ENCODE measurements at regions not wholly inside any gene's neighbourhood (a gene's known extent, or its start where the extent isn't known, plus 50 kb on each side); places are given as distances from the start of the nearest gene placed in this dataset.

GRCh38 chr6:44699851-44700250, 312.3 kb downstream of the CDC5L start (continued):
- TF ChIP-seq ZNF281 (CRISPR knock-in tag; IDR thresholded peaks at IDR 0.05) (no peak), ZNF425 (CRISPR knock-in tag; conservative IDR thresholded peaks at IDR 0.05) (no peak)

GRCh38 chr6:44700422-44700821, 312.9 kb downstream of the CDC5L start:
- no peaks in the 10 kb centered on the region for H3K27me3 Mint-ChIP-seq (ENCODE audit: low read depth)
- ATAC-seq = no peak
- H3K4me1 Mint-ChIP-seq = peaks cover 17% of the 10 kb centered on the region
- ChIA-PET POLR2A (no interaction called here), CTCF (interaction anchor here (2.1 kb wide), 1 partner anchor 32 kb away, joined by 7 read pairs; no protein-coding TSS in a partner anchor)
- no peak overlapping the region for H3K27ac Mint-ChIP-seq
- TF ChIP-seq EMX1 (CRISPR knock-in tag; IDR thresholded peaks at IDR 0.05) (no peak), ZNF396 (CRISPR knock-in tag; IDR thresholded peaks at IDR 0.05; ENCODE audit: borderline replicate concordance) (no peak), ARID4B (CRISPR knock-in tag; IDR thresholded peaks at IDR 0.05; ENCODE audit: borderline replicate concordance) (no peak), AFF4 (CRISPR knock-in tag; IDR thresholded peaks at IDR 0.05; ENCODE audit: borderline replicate concordance) (no peak), JAZF1 (CRISPR knock-in tag; IDR thresholded peaks at IDR 0.05) (no peak), ZNF121 (CRISPR knock-in tag; IDR thresholded peaks at IDR 0.05) (no peak), ZNF232 (CRISPR knock-in tag; IDR thresholded peaks at IDR 0.05) (no peak)
- TF ChIP-seq, protein P1, sequence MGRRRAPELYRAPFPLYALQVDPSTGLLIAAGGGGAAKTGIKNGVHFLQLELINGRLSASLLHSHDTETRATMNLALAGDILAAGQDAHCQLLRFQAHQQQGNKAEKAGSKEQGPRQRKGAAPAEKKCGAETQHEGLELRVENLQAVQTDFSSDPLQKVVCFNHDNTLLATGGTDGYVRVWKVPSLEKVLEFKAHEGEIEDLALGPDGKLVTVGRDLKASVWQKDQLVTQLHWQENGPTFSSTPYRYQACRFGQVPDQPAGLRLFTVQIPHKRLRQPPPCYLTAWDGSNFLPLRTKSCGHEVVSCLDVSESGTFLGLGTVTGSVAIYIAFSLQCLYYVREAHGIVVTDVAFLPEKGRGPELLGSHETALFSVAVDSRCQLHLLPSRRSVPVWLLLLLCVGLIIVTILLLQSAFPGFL (CRISPR knock-in tag; IDR thresholded peaks at IDR 0.05; ENCODE audit: borderline replicate concordance) = no peak
- TF ChIP-seq, protein P2, sequence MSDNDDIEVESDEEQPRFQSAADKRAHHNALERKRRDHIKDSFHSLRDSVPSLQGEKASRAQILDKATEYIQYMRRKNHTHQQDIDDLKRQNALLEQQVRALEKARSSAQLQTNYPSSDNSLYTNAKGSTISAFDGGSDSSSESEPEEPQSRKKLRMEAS (CRISPR knock-in tag; IDR thresholded peaks at IDR 0.05) = no peak
- DNase-seq (ENCODE audit: low spot score) = no peak
- no peaks in the 10 kb centered on the region for H3K36me3 Mint-ChIP-seq
- no peak overlapping the region for H3K4me3 Mint-ChIP-seq
- no peaks in the 10 kb centered on the region for H3K9me3 Mint-ChIP-seq
